Ascending aorta (tissue), 2 donors: ENCODE measurements at regions not wholly inside any gene's neighbourhood (a gene's known extent, or its start where the extent isn't known, plus 50 kb on each side); places are given as distances from the start of the nearest gene placed in this dataset.

ENCODE experiments used
- DNase-seq, 2 donors: peaks; one replicate each; pipeline ENCODE4 v3.0.0-alpha.2; 2019; ENCODE audit warnings: low spot score in 2 of 2
- H3K27ac ChIP-seq, 2 donors: fragments of 200-600 bp; sonication (generic); one replicate each; pipeline ENCODE4 v1.5.1; 2016 to 2017; ENCODE audit warnings: mild to moderate bottlenecking in 1 of 2
- H3K27me3 ChIP-seq: fragments of 200-600 bp; sonication (generic); one replicate; pipeline ENCODE4 v1.5.1; 2017
- H3K36me3 ChIP-seq, 2 donors: fragments of 200-600 bp; sonication (generic); one replicate each; pipeline ENCODE4 v1.5.1; 2016
- H3K4me1 ChIP-seq, 2 donors: fragments of 200-600 bp; sonication (generic); one replicate each; pipeline ENCODE4 v1.5.1; 2016 to 2017; ENCODE audit warnings: mild to moderate bottlenecking in 1 of 2
- H3K4me3 ChIP-seq, 2 donors: fragments of 200-600 bp; sonication (generic); one replicate each; pipeline ENCODE4 v1.5.1; 2016 to 2017; ENCODE audit warnings: mild to moderate bottlenecking in 1 of 2
- H3K9me3 ChIP-seq, 2 donors: fragments of 200-600 bp; sonication (generic); one replicate each; pipeline ENCODE4 v1.5.1; 2016
- intact Hi-C: fragments of 100-400 bp; cut with DNase I; formaldehyde crosslinking; loops from one replicate; pipeline ENCODE4 v1.15.1; 2023
- TF ChIP-seq, protein P1 (sequence below), 3 experiments: fragments of 200-600 bp in 2 of 3; fragments of 450-650 bp in 1 of 3; sonication (generic) in 2 of 3; IDR thresholded peaks; one replicate each; pipeline ENCODE4 v1.5.1; 2016 to 2019; ENCODE audit warnings: antibody characterized with exemption in 3 of 3, mild to moderate bottlenecking in 1 of 3, moderate library complexity in 1 of 3

DNA sequence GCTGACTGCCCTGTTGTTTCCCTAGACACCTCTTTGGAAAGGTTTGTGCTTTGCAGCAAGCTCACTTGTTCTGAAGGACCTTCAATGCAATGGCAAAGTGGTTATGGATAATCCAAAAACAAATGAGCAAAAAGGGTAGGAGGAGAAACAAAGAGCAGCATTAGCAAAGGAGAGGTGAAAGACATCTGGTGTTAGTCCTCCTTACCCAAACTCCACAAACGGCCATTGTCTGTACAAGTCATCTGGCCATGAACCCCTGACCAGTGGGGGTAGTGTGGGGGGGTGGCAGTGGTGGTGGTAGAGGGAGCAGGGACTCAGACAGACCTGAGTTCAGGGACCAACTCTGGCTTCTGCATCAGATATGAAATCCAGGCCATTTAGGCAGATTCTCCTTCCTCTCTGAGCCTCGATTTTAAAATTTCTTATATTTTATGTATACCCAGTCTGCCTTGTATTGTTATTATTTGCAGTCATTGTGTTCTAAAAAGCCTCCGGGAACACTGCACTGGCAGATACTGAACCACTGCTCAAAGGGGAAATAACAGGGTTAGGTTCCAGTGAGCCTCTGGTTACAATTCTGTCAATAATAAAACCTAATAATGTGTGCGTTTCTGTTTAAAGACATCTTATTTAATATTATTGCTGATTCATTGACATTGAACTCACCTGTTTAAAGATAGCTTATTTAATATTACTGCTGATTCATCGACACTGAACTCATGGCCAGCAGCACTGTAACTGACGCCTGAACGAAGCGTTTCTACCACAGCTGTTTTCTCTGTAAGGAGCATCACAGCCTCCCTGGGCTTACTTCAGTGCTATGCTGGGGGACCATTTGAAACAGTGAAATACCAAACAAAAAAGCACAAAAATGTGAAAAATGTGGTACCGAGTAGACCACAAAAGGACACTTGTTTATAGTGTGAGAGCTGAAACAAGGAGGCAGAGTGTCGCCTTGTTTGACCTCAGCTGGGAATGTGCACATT, 156.0 kb downstream of the SEC61B start:
- DNase-seq: no peak
- Histone ChIP-seq H3K4me1 (no peaks in the 10 kb centered on the region), H3K9me3 (no peaks in the 10 kb centered on the region), H3K36me3 (no peaks in the 10 kb centered on the region), H3K4me3 (no peak overlapping the region), H3K27me3 (no peaks in the 10 kb centered on the region), H3K27ac (no peak overlapping the region)
- TF ChIP-seq, protein P1, sequence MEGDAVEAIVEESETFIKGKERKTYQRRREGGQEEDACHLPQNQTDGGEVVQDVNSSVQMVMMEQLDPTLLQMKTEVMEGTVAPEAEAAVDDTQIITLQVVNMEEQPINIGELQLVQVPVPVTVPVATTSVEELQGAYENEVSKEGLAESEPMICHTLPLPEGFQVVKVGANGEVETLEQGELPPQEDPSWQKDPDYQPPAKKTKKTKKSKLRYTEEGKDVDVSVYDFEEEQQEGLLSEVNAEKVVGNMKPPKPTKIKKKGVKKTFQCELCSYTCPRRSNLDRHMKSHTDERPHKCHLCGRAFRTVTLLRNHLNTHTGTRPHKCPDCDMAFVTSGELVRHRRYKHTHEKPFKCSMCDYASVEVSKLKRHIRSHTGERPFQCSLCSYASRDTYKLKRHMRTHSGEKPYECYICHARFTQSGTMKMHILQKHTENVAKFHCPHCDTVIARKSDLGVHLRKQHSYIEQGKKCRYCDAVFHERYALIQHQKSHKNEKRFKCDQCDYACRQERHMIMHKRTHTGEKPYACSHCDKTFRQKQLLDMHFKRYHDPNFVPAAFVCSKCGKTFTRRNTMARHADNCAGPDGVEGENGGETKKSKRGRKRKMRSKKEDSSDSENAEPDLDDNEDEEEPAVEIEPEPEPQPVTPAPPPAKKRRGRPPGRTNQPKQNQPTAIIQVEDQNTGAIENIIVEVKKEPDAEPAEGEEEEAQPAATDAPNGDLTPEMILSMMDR (IDR thresholded peaks at IDR 0.05): no peak
- intact Hi-C loops: loop anchor here (10.0 kb wide), 1 partner anchor 403 kb away; no protein-coding TSS in a partner anchor

DNA sequence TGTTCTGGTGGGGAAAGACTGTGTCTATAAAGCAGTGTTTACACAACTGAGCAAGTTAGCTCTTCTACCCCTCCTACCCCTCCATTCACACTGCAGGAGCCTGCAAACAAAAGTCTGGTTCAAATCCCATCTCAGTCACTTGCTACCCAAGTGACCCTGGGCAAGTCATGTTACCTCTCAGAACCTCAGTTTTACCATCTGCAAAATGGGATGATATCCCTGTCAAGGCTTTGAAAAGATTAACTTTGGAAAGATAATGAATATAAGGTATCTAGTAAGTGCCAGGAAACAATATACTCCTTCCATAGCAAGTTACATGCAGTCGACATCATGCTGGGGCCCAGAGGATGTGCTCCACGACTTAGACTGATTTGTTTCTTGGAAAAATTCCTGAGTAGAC, 161.5 kb downstream of the SEC61B start:
- Histone ChIP-seq H3K9me3 (no peaks in the 10 kb centered on the region), H3K27ac (no peak overlapping the region), H3K36me3 (no peaks in the 10 kb centered on the region), H3K4me3 (no peak overlapping the region), H3K4me1 (no peaks in the 10 kb centered on the region), H3K27me3 (no peaks in the 10 kb centered on the region)
- intact Hi-C loops: no loop called here
- DNase-seq: no peak
- TF ChIP-seq, protein P1 (IDR thresholded peaks at IDR 0.05): no peak

DNA sequence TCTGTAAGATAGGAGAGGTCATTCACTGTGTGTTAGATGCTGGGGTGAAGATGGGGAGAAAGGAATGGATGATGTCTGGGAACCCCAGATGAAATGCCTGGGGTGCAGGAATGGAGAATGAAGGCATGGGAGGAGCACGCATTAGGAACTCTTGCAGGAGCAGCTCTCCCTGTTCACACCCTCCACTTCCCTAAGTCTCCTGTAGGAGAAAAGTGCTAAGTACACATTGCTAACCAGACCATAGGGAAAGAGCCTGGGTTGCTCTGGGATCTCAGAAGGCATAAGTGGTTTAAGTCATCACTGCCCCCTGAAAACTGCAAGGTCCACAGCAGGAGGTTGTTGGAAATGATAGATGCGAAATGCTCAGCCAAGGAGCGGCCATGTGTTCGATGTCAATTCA, 163.1 kb downstream of the SEC61B start:
- no peaks in the 10 kb centered on the region for H3K9me3 ChIP-seq
- TF ChIP-seq, protein P1 (IDR thresholded peaks at IDR 0.05): no peak
- H3K4me1 ChIP-seq: no peaks in the 10 kb centered on the region
- no peaks in the 10 kb centered on the region for H3K27me3 ChIP-seq
- H3K27ac ChIP-seq: no peak overlapping the region
- H3K36me3 ChIP-seq: no peaks in the 10 kb centered on the region
- intact Hi-C loops: no loop called here
- no peak overlapping the region for H3K4me3 ChIP-seq
- no peak for DNase-seq

DNA sequence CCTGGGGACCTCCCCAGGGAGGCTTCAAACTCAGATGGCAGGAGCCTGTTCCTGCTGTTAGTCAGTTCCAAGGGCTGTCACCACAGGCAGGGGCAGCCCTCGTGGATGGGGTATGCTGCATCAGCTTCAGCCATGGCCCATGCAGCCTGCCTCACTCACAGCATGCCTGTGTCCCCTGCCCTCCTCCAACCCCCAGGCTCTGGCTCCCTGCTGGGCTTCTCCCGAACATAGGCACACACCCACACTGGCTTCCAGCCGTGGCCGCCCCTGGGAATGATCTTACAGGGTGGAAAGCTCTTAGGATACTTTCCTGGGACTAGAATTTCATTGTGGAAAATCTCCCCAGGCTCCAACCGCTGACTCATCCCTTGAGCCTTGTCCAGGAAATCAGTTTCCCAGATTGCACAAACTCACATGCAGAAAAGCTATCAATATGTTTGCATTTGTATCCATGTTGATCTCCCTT, 163.8 kb downstream of the SEC61B start:
- Histone ChIP-seq H3K36me3 (no peaks in the 10 kb centered on the region), H3K4me1 (no peaks in the 10 kb centered on the region), H3K4me3 (no peak overlapping the region), H3K9me3 (no peaks in the 10 kb centered on the region), H3K27ac (no peak overlapping the region), H3K27me3 (no peaks in the 10 kb centered on the region)
- TF ChIP-seq, protein P1 (IDR thresholded peaks at IDR 0.05): no peak
- intact Hi-C loops: no loop called here
- DNase-seq: no peak

DNA sequence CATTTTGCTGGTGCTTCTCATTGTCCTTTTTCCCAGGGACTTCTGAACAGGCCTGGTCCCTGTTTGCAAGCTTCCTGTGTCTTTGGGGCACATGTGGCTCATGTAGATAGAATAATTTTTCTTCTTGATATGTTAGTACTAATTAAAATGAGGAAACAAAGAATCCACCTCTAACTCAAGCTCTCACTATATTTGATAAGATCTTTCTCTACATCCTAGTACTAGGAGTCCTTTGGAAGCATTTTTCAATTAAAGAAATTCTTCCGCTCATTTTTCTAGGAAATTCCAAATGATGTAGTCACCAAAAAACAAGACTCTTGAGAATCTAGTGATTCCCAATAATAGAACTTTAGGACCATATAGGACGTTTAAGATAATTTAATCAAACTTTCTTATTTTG, 165.3 kb downstream of the SEC61B start:
- TF ChIP-seq, protein P1 (IDR thresholded peaks at IDR 0.05): no peak
- no peaks in the 10 kb centered on the region for H3K4me1 ChIP-seq
- H3K4me3 ChIP-seq: no peak overlapping the region
- H3K36me3 ChIP-seq: no peaks in the 10 kb centered on the region
- no peak overlapping the region for H3K27ac ChIP-seq
- DNase-seq: no peak
- intact Hi-C loops: no loop called here
- H3K9me3 ChIP-seq: no peaks in the 10 kb centered on the region
- H3K27me3 ChIP-seq: no peaks in the 10 kb centered on the region
